Spinal cord (tissue), 9 donors: ENCODE measurements at regions not wholly inside any gene's neighbourhood (a gene's known extent, or its start where the extent isn't known, plus 50 kb on each side); places are given as distances from the start of the nearest gene placed in this dataset.

Experiments
- DNase-seq, 6 donors: peaks; one replicate each; pipeline versions ENCODE4 v3.0.0 to v3.0.0-alpha.2; 2013 to 2015; ENCODE audit warnings: low spot score in 6 of 6, low read depth in 4 of 6
- H3K27ac ChIP-seq: one replicate; pipeline ENCODE4 v1.5.1; 2013; ENCODE audit warnings: low read depth, low read length, control low read depth
- H3K27me3 ChIP-seq: one replicate; pipeline ENCODE4 v1.6.1; 2013; ENCODE audit warnings: low read length; ENCODE audit not compliant: control insufficient read depth, insufficient read depth
- H3K36me3 ChIP-seq: one replicate; pipeline ENCODE4 v1.6.1; 2013; ENCODE audit warnings: low read length; ENCODE audit not compliant: control insufficient read depth, insufficient read depth
- H3K4me1 ChIP-seq: one replicate; pipeline ENCODE4 v1.6.1; 2013; ENCODE audit warnings: low read length; ENCODE audit not compliant: control insufficient read depth, insufficient read depth
- H3K4me3 ChIP-seq: one replicate; pipeline ENCODE4 v1.5.1; 2013; ENCODE audit warnings: low read depth, low read length, control low read depth
- H3K9me3 ChIP-seq: one replicate; pipeline ENCODE4 v1.6.1; 2013; ENCODE audit warnings: low read length; ENCODE audit not compliant: control insufficient read depth, insufficient read depth
- WGBS: methylation state at CpG from one replicate; pipeline ENCODE4 v1.1.5; 2013; ENCODE audit warnings: missing lambda C conversion rate; ENCODE audit not compliant: insufficient coverage; 5-methylcytosine and 5-hydroxymethylcytosine counted together
- donor health status: healthy.

GRCh38 chr9:30943446-30944224 lies 1440.8 kb upstream of the ACO1 start:
- H3K4me3 ChIP-seq: no peak overlapping the region
- H3K36me3 ChIP-seq: no peaks in the 10 kb centered on the region
- H3K4me1 ChIP-seq: no peaks in the 10 kb centered on the region
- no peak for DNase-seq
- no peaks in the 10 kb centered on the region for H3K27me3 ChIP-seq
- 93% methylated on average over 20 of the region's 21 CpGs for WGBS
- no peaks in the 10 kb centered on the region for H3K9me3 ChIP-seq
- H3K27ac ChIP-seq: no peak overlapping the region

DNA sequence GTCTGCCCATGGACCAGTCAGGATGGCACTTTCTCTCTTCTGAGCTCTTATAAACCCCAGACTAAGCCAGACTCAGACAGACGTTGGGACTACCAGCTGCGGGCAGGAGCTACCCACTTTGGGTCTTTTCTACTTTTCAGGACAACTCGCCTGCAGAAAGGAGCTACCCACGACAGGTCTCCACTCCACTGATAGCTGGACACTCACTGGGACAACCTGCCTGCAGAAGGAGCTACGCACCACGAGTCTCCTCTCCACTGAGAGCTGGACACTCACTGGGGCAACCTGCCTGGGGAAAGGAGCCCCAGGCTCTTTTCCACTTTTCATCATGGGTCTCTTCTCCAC lies 1440.2 kb upstream of the ACO1 start:
- H3K9me3 ChIP-seq: no peaks in the 10 kb centered on the region
- no peak overlapping the region for H3K4me3 ChIP-seq
- WGBS: 95% methylated on average over 6 of the region's 6 CpGs
- DNase-seq: no peak
- no peaks in the 10 kb centered on the region for H3K27me3 ChIP-seq
- no peaks in the 10 kb centered on the region for H3K36me3 ChIP-seq
- H3K4me1 ChIP-seq: no peaks in the 10 kb centered on the region
- H3K27ac ChIP-seq: no peak overlapping the region

GRCh38 chr9:30944741-30945280 lies 1439.6 kb upstream of the ACO1 start:
- DNase-seq: no peak
- Histone ChIP-seq H3K27me3 (no peaks in the 10 kb centered on the region), H3K4me1 (no peaks in the 10 kb centered on the region), H3K4me3 (no peak overlapping the region), H3K27ac (no peak overlapping the region), H3K9me3 (no peaks in the 10 kb centered on the region), H3K36me3 (no peaks in the 10 kb centered on the region)
- 96% methylated on average over 12 of the region's 12 CpGs for WGBS

GRCh38 chr9:30964332-30964731 lies 1420.1 kb upstream of the ACO1 start:
- H3K4me3 ChIP-seq: no peak overlapping the region

DNA sequence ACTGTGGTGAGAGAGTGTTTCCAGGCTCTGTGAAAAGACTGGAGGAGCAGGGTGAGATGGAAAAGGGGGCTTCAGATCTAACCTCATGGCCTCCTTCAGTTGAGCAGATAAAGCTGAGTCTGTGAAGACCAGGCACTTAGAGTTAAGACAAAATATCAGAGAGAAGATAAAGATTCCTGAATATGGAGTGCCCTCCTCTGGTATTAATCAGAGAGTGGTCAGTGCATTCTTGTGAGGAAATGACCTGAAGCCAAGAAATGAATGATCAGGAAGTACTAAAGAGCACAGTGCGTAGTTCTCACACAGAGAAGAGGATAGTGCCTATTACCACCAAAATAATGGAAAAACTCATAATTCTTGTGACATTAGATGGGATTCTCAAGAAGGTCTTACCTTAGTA lies 1417.0 kb upstream of the ACO1 start:
- no peak overlapping the region for H3K27ac ChIP-seq
- H3K27me3 ChIP-seq: no peaks in the 10 kb centered on the region
- H3K9me3 ChIP-seq: peaks cover 2% of the 10 kb centered on the region
- no CpG with 5 or more reads among the region's 1 CpG for WGBS
- H3K4me3 ChIP-seq: no peak overlapping the region
- peak in 2 of 6 donors; percentile 3 to 28 for DNase-seq
- no peaks in the 10 kb centered on the region for H3K4me1 ChIP-seq
- no peaks in the 10 kb centered on the region for H3K36me3 ChIP-seq

More at GRCh38 chr9:30964332-30964731, 1420.1 kb upstream of the ACO1 start:
- H3K27me3 ChIP-seq: no peaks in the 10 kb centered on the region
- H3K9me3 ChIP-seq: peaks cover 2% of the 10 kb centered on the region
- H3K36me3 ChIP-seq: no peaks in the 10 kb centered on the region
- DNase-seq: no peak
- no peaks in the 10 kb centered on the region for H3K4me1 ChIP-seq
- H3K27ac ChIP-seq: no peak overlapping the region

DNA sequence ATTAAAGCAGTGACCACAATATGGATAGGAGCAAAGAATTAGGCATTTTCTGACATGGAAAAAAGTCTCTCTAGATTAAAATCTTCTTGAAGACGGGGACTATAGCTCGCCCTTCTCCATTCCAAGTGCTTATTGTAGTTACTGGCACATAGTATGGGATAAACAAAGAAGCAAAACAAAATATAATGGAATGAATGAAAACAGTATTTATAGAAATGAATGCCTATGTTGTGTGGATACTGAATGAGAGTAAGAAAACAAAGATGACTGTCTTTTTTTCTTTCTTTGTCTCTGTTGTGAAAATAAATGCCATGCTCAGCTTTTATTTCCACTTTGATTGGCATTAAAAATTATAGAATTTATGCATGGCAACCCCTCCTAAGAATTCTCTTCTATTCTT lies 1414.3 kb upstream of the ACO1 start:
- Histone ChIP-seq H3K27ac (no peak overlapping the region), H3K4me1 (no peaks in the 10 kb centered on the region), H3K4me3 (no peak overlapping the region), H3K9me3 (no peaks in the 10 kb centered on the region), H3K27me3 (no peaks in the 10 kb centered on the region), H3K36me3 (no peaks in the 10 kb centered on the region)
- no CpG with 5 or more reads among the region's 2 CpGs for WGBS
- DNase-seq: peak in 1 of 6 donors; percentile 5

- Histone ChIP-seq H3K27ac (no peak overlapping the region), H3K4me3 (no peak overlapping the region), H3K36me3 (no peaks in the 10 kb centered on the region), H3K4me1 (no peaks in the 10 kb centered on the region), H3K9me3 (no peaks in the 10 kb centered on the region), H3K27me3 (no peaks in the 10 kb centered on the region)
- peak in 1 of 6 donors; percentile 8 for DNase-seq
- no CpG with 5 or more reads among the region's 3 CpGs for WGBS
Measured at GRCh38 chr9:30970812-30971211, 1413.6 kb upstream of the ACO1 start.

DNA sequence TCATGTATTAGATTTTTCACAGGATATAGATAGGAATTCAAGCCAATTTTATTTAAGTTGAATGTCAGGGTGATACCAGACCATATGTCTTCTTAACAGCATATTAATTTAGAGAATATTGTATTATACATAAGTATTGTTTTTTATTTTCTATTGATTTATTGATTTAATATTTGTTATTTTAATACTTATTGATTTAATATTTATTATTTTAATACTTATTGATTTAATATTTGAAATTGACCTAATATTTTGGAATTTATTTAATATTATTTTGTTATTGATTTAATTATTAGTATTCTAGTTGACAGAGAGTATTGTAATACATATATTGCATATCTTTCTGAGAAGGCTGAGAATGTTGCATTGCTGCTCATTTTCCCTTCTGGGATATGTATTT lies 1411.8 kb upstream of the ACO1 start:
- no peak for DNase-seq
- no peak overlapping the region for H3K27ac ChIP-seq
- H3K4me1 ChIP-seq: no peaks in the 10 kb centered on the region
- H3K9me3 ChIP-seq: no peaks in the 10 kb centered on the region
- no peak overlapping the region for H3K4me3 ChIP-seq
- no peaks in the 10 kb centered on the region for H3K27me3 ChIP-seq
- H3K36me3 ChIP-seq: no peaks in the 10 kb centered on the region

DNA sequence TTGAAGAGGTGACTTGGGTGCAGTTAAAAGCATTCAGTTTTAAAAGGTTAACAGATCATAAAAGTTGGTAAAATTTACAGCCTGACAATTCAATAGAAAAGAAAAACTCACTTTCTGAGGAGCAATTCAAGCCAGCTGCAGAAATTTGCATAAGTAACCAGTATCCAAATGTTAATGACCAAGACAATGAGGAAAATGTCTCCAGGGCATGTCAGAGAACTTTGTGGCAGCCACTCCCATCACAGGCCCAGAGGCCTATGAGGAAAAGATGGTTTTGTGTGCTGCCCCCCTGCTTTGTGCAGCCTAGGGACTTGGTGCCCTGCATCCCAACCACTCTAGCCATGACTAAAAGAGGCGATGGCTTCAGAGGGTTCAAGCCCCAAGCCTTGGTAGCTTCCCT lies 1406.5 kb upstream of the ACO1 start:
- H3K9me3 ChIP-seq: no peaks in the 10 kb centered on the region
- no peaks in the 10 kb centered on the region for H3K4me1 ChIP-seq
- no peaks in the 10 kb centered on the region for H3K27me3 ChIP-seq
- DNase-seq: no peak
- 75% methylated on average over 1 of the region's 1 CpG for WGBS
- H3K36me3 ChIP-seq: no peaks in the 10 kb centered on the region
- H3K4me3 ChIP-seq: no peak overlapping the region
- H3K27ac ChIP-seq: no peak overlapping the region

GRCh38 chr9:30982301-30982700 lies 1402.1 kb upstream of the ACO1 start:
- Histone ChIP-seq H3K27ac (no peak overlapping the region), H3K4me3 (no peak overlapping the region), H3K4me1 (no peaks in the 10 kb centered on the region), H3K9me3 (no peaks in the 10 kb centered on the region), H3K27me3 (no peaks in the 10 kb centered on the region), H3K36me3 (no peaks in the 10 kb centered on the region)
- DNase-seq: no peak
- WGBS: 63% methylated on average over 2 of the region's 3 CpGs
